GM23248 (cell line): ENCODE measurements at regions not wholly inside any gene's neighbourhood (a gene's known extent, or its start where the extent isn't known, plus 50 kb on each side); places are given as distances from the start of the nearest gene placed in this dataset.

Experiments used
- EZH2 ChIP-seq: fragments of 200-600 bp; sonication (generic); IDR thresholded peaks from 2 replicates; pipeline ENCODE4 v1.6.1; 2018; ENCODE audit warnings: antibody characterized with exemption, mild to moderate bottlenecking; ENCODE audit not compliant: insufficient read depth, poor library complexity, severe bottlenecking
- EZH2phosphoT487 ChIP-seq: fragments of 200-600 bp; sonication (generic); IDR thresholded peaks from 2 replicates; pipeline ENCODE4 v1.6.1; 2018; ENCODE audit warnings: antibody characterized with exemption, moderate library complexity, mild to moderate bottlenecking, low read depth; ENCODE audit not compliant: insufficient read depth

- TF ChIP-seq EZH2 (no peak), EZH2phosphoT487 (no peak)
These were observed 112.1 kb upstream of the SLC45A1 start for GRCh38 chr1:8205771-8206170.
